Tibial nerve (tissue), 3 donors: ENCODE measurements at regions not wholly inside any gene's neighbourhood (a gene's known extent, or its start where the extent isn't known, plus 50 kb on each side); places are given as distances from the start of the nearest gene placed in this dataset.

Experiments
- CTCF ChIP-seq, 5 experiments: fragments of 200-600 bp in 3 of 5; fragments of 450-650 bp in 2 of 5; sonication (generic) in 3 of 5; IDR thresholded peaks; one replicate each; pipeline ENCODE4 v1.5.1; 2016 to 2019; ENCODE audit warnings: antibody characterized with exemption in 5 of 5, mild to moderate bottlenecking in 3 of 5, moderate library complexity in 2 of 5
- POLR2A ChIP-seq, 2 donors: fragments of 450-650 bp; IDR thresholded peaks; one replicate each; pipeline ENCODE4 v1.6.1; 2017; ENCODE audit warnings: antibody characterized with exemption in 2 of 2, mild to moderate bottlenecking in 2 of 2, moderate library complexity in 2 of 2

GRCh38 chr6:15818491-15818890 is 155.7 kb upstream of the DTNBP1 start:
- TF ChIP-seq CTCF (IDR thresholded peaks at IDR 0.05), result no peak
- no peak for TF ChIP-seq POLR2A (IDR thresholded peaks at IDR 0.05)
